22Rv1 (cell line): ENCODE measurements at regions not wholly inside any gene's neighbourhood (a gene's known extent, or its start where the extent isn't known, plus 50 kb on each side); places are given as distances from the start of the nearest gene placed in this dataset.

ENCODE experiments used
- H3K27ac ChIP-seq: fragments of 450-650 bp; 2 replicates; pipeline ENCODE4 v1.5.1; 2017
- ZFX ChIP-seq: fragments of 450-650 bp; IDR thresholded peaks from 2 replicates; pipeline ENCODE4 v1.6.1; 2017; ENCODE audit warnings: antibody characterized with exemption, borderline replicate concordance
- TF ChIP-seq, protein P1 (sequence below): fragments of 450-650 bp; IDR thresholded peaks from 2 replicates; pipeline ENCODE4 v1.5.1; 2017; ENCODE audit warnings: mild to moderate bottlenecking

DNA sequence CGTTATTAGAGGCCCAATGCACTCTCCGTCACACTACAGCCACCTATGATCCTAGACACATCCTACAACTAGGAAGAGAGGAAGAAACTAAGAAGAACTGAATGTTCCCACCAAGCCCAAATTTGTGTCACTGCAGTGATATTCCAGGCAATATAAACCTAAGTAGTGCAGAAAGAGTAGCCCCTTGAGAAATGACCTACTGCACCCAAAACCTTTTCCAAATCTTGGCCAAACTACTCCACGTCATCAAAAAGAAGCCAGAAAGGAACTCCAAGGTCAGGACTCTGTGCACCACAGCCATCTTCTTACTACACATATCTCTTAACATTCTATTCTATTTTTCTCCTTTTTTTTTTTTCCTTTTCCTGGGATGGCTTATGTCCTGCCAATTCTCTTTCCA, 60.2 kb downstream of the ADAMTS1 start:
- H3K27ac ChIP-seq, result no peak overlapping the region
- TF ChIP-seq, protein P1, sequence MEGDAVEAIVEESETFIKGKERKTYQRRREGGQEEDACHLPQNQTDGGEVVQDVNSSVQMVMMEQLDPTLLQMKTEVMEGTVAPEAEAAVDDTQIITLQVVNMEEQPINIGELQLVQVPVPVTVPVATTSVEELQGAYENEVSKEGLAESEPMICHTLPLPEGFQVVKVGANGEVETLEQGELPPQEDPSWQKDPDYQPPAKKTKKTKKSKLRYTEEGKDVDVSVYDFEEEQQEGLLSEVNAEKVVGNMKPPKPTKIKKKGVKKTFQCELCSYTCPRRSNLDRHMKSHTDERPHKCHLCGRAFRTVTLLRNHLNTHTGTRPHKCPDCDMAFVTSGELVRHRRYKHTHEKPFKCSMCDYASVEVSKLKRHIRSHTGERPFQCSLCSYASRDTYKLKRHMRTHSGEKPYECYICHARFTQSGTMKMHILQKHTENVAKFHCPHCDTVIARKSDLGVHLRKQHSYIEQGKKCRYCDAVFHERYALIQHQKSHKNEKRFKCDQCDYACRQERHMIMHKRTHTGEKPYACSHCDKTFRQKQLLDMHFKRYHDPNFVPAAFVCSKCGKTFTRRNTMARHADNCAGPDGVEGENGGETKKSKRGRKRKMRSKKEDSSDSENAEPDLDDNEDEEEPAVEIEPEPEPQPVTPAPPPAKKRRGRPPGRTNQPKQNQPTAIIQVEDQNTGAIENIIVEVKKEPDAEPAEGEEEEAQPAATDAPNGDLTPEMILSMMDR, result no peak
- TF ChIP-seq ZFX, result no peak

DNA sequence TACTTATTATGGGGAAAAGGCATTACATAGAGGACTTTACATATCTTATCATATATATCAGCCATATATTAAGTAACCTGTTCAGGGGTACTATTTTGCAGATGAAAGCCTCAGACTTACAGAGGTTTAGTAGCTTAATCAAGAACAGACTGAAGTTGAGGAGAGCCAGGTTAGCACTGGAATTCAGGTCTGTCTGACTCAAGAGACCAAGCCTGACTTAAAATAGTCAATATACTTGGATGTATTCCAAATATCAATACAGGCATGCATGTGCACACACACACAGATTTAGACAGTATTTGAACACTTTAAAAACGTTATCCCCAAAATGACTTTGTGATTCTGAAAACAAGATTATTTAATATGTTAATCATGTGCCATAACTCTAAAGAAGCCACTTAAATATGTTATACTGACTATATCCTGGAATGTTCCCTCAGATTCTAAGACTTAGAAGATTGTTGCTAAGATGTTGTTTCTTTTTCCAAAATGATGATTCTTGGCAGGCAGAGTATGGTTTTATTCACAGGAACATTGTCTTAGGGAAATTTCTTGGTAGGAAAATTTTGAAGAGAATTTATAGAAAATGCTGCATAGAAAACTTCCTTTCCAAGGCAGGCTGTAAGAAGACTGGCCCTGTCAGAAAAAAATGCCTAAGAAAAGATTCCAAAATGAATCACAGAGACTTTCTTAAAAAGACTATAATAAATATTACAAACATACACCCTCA, 61.6 kb downstream of the ADAMTS1 start:
- no peak overlapping the region for H3K27ac ChIP-seq
- TF ChIP-seq ZFX, result no peak
- TF ChIP-seq, protein P1, result no peak

DNA sequence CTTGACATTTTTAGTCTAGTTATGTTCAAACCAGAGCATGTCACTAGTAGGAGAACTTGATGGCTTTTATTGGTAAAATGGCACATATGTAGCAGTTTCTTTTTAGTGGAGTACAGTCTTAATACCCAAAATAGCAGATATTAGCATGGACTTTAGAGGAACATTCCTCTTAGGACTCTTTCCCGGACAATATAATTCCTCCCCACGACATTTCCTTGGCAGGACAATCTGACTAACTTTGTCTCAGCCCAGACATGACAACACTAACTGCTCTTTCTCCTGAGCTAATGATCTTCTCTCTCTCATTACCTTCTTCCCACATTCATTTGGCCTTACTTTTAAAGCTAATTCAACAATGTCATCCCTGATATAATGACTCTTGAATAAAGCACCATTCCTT, 62.5 kb downstream of the ADAMTS1 start:
- no peak for TF ChIP-seq ZFX
- TF ChIP-seq, protein P1, result no peak
- no peak overlapping the region for H3K27ac ChIP-seq

DNA sequence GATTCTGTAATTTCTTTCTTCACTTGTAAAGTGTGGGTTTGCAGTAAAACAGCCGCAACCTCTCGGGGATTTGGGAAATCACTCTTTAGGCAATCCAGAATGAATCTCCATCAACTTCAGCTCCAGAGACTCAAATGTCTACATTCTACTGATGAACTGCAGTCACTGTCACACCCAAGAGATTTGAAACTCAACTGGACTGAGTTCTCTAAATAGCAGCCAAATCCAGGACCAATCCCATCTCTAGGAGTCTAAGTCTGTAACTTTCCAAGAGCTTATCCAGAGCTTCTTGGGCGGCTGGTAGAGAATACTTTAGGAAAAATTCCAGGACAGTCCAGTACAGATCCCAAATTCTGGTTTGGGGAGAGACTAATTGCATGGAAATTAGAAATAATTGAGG, 62.9 kb downstream of the ADAMTS1 start:
- TF ChIP-seq ZFX, result no peak
- TF ChIP-seq, protein P1, result no peak
- H3K27ac ChIP-seq, result no peak overlapping the region

DNA sequence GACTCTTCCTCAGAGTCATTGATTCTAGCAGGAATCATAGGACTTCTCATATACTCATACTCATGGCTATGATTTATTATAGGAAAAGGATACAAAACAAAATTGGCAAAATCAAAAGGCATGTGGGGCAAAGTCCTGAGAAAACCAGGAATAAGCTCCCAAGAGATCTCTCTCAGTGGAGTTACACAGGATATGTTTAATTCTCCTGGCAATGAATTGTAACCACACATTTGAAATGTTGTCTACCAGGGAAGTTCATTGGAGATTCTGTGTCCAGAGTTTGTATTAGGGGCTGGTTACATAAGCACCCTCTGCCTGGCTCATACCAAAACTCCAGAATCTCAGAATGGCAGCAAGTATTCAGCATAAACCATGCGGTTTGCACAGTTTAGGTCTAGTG, 63.9 kb downstream of the ADAMTS1 start:
- TF ChIP-seq ZFX, result no peak
- TF ChIP-seq, protein P1, result no peak
- H3K27ac ChIP-seq, result no peak overlapping the region

DNA sequence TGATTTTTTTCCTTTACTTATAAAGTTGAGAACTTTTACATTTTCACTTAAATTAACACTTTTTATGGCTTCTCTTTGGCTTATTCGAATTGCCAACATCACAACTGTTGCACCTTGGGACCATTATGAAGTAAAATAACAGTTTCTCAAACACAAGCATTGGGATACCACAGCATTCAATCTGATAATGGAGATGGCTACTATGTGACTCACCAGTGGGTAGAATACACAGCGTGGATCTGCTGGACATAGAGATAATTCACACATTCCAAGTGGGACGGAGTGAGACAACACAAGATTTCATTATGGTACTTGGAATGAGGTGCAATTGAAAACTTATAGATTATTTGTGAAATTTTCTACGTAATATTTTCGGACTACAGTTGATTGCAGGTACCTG, 68.0 kb downstream of the ADAMTS1 start:
- no peak overlapping the region for H3K27ac ChIP-seq
- TF ChIP-seq ZFX, result no peak
- TF ChIP-seq, protein P1, result no peak

DNA sequence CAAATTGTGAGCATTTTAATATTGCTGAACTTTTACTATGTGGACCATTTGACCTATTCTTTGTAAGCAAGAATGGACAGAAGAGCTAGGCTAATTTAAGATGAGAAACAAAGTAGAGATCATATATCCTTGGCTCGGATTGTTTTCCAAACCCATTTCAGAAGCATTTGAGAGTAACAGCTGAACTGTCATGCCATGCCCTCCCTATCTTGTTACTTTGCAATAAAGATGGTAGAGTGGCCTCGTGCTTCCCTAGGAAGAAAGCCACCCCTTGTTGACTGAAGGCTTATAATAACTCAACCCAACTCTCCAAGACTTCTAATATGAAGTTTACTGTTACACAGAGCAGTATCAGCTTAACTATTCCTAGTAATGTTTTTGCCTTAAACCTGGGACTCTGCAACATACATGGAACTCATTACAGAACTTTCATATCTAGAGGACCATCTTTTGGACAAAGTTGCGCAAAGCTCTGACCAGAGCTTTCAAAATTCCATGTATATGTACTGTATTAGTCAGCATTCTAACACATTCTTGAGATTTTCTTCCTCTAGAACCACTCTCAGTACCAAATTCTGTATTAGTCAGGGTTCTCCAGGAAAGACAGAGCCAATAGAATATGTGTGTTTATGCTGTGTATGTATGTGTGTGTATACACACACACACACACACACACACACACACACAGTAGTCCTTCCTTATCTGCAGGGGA, 68.7 kb downstream of the ADAMTS1 start:
- TF ChIP-seq, protein P1, result no peak
- TF ChIP-seq ZFX, result no peak
- no peak overlapping the region for H3K27ac ChIP-seq
